Muscle of leg (tissue), 3 donors: ENCODE measurements at regions not wholly inside any gene's neighbourhood (a gene's known extent, or its start where the extent isn't known, plus 50 kb on each side); places are given as distances from the start of the nearest gene placed in this dataset.
A peak's percentile ranks its signal among the peaks of the same experiment; 100 is the strongest.

ENCODE experiments used
- DNase-seq: peaks from one replicate; pipeline ENCODE4 v3.0.0; 2013
- H3K27ac ChIP-seq: one replicate; pipeline ENCODE4 v1.5.1; 2013; ENCODE audit warnings: mild to moderate bottlenecking, low read length, control low read depth
- H3K27me3 ChIP-seq: one replicate; pipeline ENCODE4 v1.6.1; 2013; ENCODE audit warnings: low read length; ENCODE audit not compliant: control insufficient read depth, insufficient read depth
- H3K36me3 ChIP-seq: one replicate; pipeline ENCODE4 v1.6.1; 2013; ENCODE audit warnings: low read length; ENCODE audit not compliant: control insufficient read depth, insufficient read depth
- H3K4me1 ChIP-seq: one replicate; pipeline ENCODE4 v1.6.1; 2013; ENCODE audit warnings: low read length; ENCODE audit not compliant: control insufficient read depth, insufficient read depth
- H3K4me3 ChIP-seq: one replicate; pipeline ENCODE4 v1.5.1; 2013; ENCODE audit warnings: low read length, control low read depth
- H3K9me3 ChIP-seq: replicated peaks from 2 replicates; pipeline ENCODE4 v1.6.1; 2013; ENCODE audit warnings: low read depth, low read length; ENCODE audit not compliant: control insufficient read depth
- WGBS: methylation state at CpG from one replicate; pipeline ENCODE4 v1.1.5; 2013; ENCODE audit warnings: missing lambda C conversion rate; ENCODE audit not compliant: insufficient coverage; 5-methylcytosine and 5-hydroxymethylcytosine counted together

- no peak for DNase-seq
- Histone ChIP-seq H3K27ac (no peak overlapping the region), H3K4me3 (no peak overlapping the region), H3K27me3 (no peaks in the 10 kb centered on the region), H3K4me1 (no peaks in the 10 kb centered on the region), H3K9me3 (no peaks in the 10 kb centered on the region), H3K36me3 (no peaks in the 10 kb centered on the region)
- 96% methylated on average over 3 of the region's 3 CpGs for WGBS
Measured at GRCh38 chr11:131281316-131281715, 89.1 kb upstream of the NTM start.

- DNase-seq = no peak
- Histone ChIP-seq H3K9me3 (no peaks in the 10 kb centered on the region), H3K4me1 (no peaks in the 10 kb centered on the region), H3K27ac (no peak overlapping the region), H3K36me3 (no peaks in the 10 kb centered on the region), H3K4me3 (no peak overlapping the region), H3K27me3 (no peaks in the 10 kb centered on the region)
- 59% methylated on average over 3 of the region's 6 CpGs for WGBS
Measured at GRCh38 chr11:131284041-131284440, 86.4 kb upstream of the NTM start.

- 50% methylated on average over 1 of the region's 5 CpGs for WGBS
- Histone ChIP-seq H3K36me3 (no peaks in the 10 kb centered on the region), H3K27ac (no peak overlapping the region), H3K27me3 (peaks cover 9% of the 10 kb centered on the region), H3K9me3 (no peaks in the 10 kb centered on the region), H3K4me3 (no peak overlapping the region), H3K4me1 (no peaks in the 10 kb centered on the region)
- DNase-seq = no peak
Measured at GRCh38 chr11:131288521-131289091, 81.8 kb upstream of the NTM start.

GRCh38 chr11:131290185-131290584, 80.2 kb upstream of the NTM start:
- Histone ChIP-seq H3K4me3 (no peak overlapping the region), H3K9me3 (no peaks in the 10 kb centered on the region), H3K4me1 (no peaks in the 10 kb centered on the region), H3K27ac (no peak overlapping the region), H3K27me3 (peaks cover 9% of the 10 kb centered on the region), H3K36me3 (no peaks in the 10 kb centered on the region)
- no CpG with 5 or more reads among the region's 3 CpGs for WGBS
- peak; percentile 49 for DNase-seq

- Histone ChIP-seq H3K36me3 (no peaks in the 10 kb centered on the region), H3K27me3 (peaks cover 9% of the 10 kb centered on the region), H3K4me1 (no peaks in the 10 kb centered on the region), H3K4me3 (no peak overlapping the region), H3K27ac (no peak overlapping the region), H3K9me3 (no peaks in the 10 kb centered on the region)
- WGBS = 75% methylated on average over 5 of the region's 5 CpGs
- no peak for DNase-seq
Measured at GRCh38 chr11:131295986-131296385, 74.4 kb upstream of the NTM start.

GRCh38 chr11:131297441-131297840, 73.0 kb upstream of the NTM start:
- DNase-seq = no peak
- Histone ChIP-seq H3K9me3 (no peaks in the 10 kb centered on the region), H3K4me1 (no peaks in the 10 kb centered on the region), H3K27me3 (peaks cover 9% of the 10 kb centered on the region), H3K27ac (no peak overlapping the region), H3K4me3 (no peak overlapping the region), H3K36me3 (no peaks in the 10 kb centered on the region)
- 81% methylated on average over 6 of the region's 6 CpGs for WGBS

- Histone ChIP-seq H3K27me3 (peaks cover 10% of the 10 kb centered on the region), H3K9me3 (no peaks in the 10 kb centered on the region), H3K27ac (no peak overlapping the region), H3K4me3 (no peak overlapping the region), H3K36me3 (no peaks in the 10 kb centered on the region), H3K4me1 (no peaks in the 10 kb centered on the region)
- WGBS = 31% methylated on average over 7 of the region's 13 CpGs
- DNase-seq = no peak
Measured at GRCh38 chr11:131299598-131300438, 70.6 kb upstream of the NTM start.

- WGBS = 48% methylated on average over 7 of the region's 10 CpGs
- peaks cover 11% of the 10 kb centered on the region for H3K27me3 ChIP-seq
Measured at GRCh38 chr11:131300439-131300717, 70.0 kb upstream of the NTM start.

GRCh38 chr11:131301306-131301705, 69.1 kb upstream of the NTM start:
- Histone ChIP-seq H3K36me3 (no peaks in the 10 kb centered on the region), H3K27me3 (peaks cover 11% of the 10 kb centered on the region)
- WGBS = 54% methylated on average over 5 of the region's 5 CpGs

More at GRCh38 chr11:131300439-131300717, 70.0 kb upstream of the NTM start:
- no peak for DNase-seq
- no peak overlapping the region for H3K4me3 ChIP-seq
- no peak overlapping the region for H3K27ac ChIP-seq
- no peaks in the 10 kb centered on the region for H3K4me1 ChIP-seq
- H3K36me3 ChIP-seq = no peaks in the 10 kb centered on the region
- no peaks in the 10 kb centered on the region for H3K9me3 ChIP-seq

GRCh38 chr11:131302836-131303235, 67.6 kb upstream of the NTM start:
- H3K36me3 ChIP-seq = no peaks in the 10 kb centered on the region
- H3K4me3 ChIP-seq = no peak overlapping the region
- no CpG with 5 or more reads among the region's 1 CpG for WGBS
- no peak for DNase-seq
- no peaks in the 10 kb centered on the region for H3K4me1 ChIP-seq
- peaks cover 11% of the 10 kb centered on the region for H3K27me3 ChIP-seq
- H3K9me3 ChIP-seq = no peaks in the 10 kb centered on the region
- no peak overlapping the region for H3K27ac ChIP-seq

More at GRCh38 chr11:131301306-131301705, 69.1 kb upstream of the NTM start:
- no peaks in the 10 kb centered on the region for H3K9me3 ChIP-seq
- DNase-seq = no peak
- no peaks in the 10 kb centered on the region for H3K4me1 ChIP-seq
- H3K27ac ChIP-seq = no peak overlapping the region
- H3K4me3 ChIP-seq = no peak overlapping the region
